Neural cell (in vitro differentiated cells): ENCODE measurements at regions not wholly inside any gene's neighbourhood (a gene's known extent, or its start where the extent isn't known, plus 50 kb on each side); places are given as distances from the start of the nearest gene placed in this dataset.
"Not testable (repeated sequence)": the region's sequence is repeated elsewhere in the genome, so short reads cannot be mapped to it uniquely, and the experiment has no call there.

Experiments
- H2AFZ ChIP-seq: fragments of 200-600, 300-800 bp; sonication (generic), shearing (Covaris generic); 2 replicates; pipeline ENCODE4 v1.6.0; 2014; ENCODE audit warnings: low read depth, mild to moderate bottlenecking, antibody characterized with exemption, low read length, moderate library complexity
- H3F3A ChIP-seq: fragments of 200-600 bp; shearing (Covaris generic); 2 replicates; pipeline ENCODE4 v1.6.1; 2016; ENCODE audit warnings: mild to moderate bottlenecking, moderate library complexity, mixed read lengths, antibody characterized with exemption, low read length; ENCODE audit not compliant: insufficient read depth, poor library complexity, severe bottlenecking
- H3K27ac ChIP-seq: fragments of 200-600, 300-800 bp; sonication (generic), shearing (Covaris generic); 2 replicates; pipeline ENCODE4 v1.5.1; 2014; ENCODE audit warnings: mild to moderate bottlenecking, low read length, moderate library complexity
- H3K27me3 ChIP-seq: fragments of 300-800, 200-600 bp; sonication (generic), shearing (Covaris generic); 2 replicates; pipeline ENCODE4 v1.6.0; 2014; ENCODE audit warnings: mild to moderate bottlenecking, low read depth, low read length, moderate library complexity; ENCODE audit not compliant: insufficient read depth
- H3K36me3 ChIP-seq: fragments of 300-800, 200-600 bp; sonication (generic), shearing (Covaris generic); 2 replicates; pipeline ENCODE4 v1.5.1; 2014; ENCODE audit warnings: mild to moderate bottlenecking, antibody characterized with exemption, low read length, moderate library complexity; ENCODE audit not compliant: insufficient read depth
- H3K4me2 ChIP-seq: fragments of 300-800, 200-600 bp; sonication (generic), shearing (Covaris generic); 2 replicates; pipeline ENCODE4 v1.6.0; 2014; ENCODE audit warnings: mild to moderate bottlenecking, low read length
- H3K4me3 ChIP-seq: fragments of 300-800, 200-600 bp; sonication (generic), shearing (Covaris generic); 2 replicates; pipeline ENCODE4 v1.5.1; 2014; ENCODE audit warnings: mild to moderate bottlenecking, low read length, moderate library complexity
- H3K79me2 ChIP-seq: fragments of 200-600 bp; shearing (Covaris generic); replicated peaks from 2 replicates; pipeline ENCODE4 v1.6.0; 2014; ENCODE audit warnings: mild to moderate bottlenecking, low read length, moderate library complexity; ENCODE audit not compliant: insufficient read depth
- H3K9ac ChIP-seq: fragments of 300-800, 200-600 bp; sonication (generic), shearing (Covaris generic); 2 replicates; pipeline ENCODE4 v1.6.1; 2016; ENCODE audit warnings: mild to moderate bottlenecking, low read length, mixed read lengths
- H3K9me2 ChIP-seq: fragments of 200-600 bp; shearing (Covaris generic); 2 replicates; pipeline ENCODE4 v1.6.1; 2016; ENCODE audit warnings: mild to moderate bottlenecking, low read length, mixed read lengths; ENCODE audit not compliant: insufficient read depth
- H3K9me3 ChIP-seq: fragments of 200-600, 300-800 bp; sonication (generic), shearing (Covaris generic); 2 replicates; pipeline ENCODE4 v1.6.1; 2016; ENCODE audit warnings: mild to moderate bottlenecking, mixed run types, low read length, moderate library complexity, mixed read lengths
- H4K20me1 ChIP-seq: fragments of 200-600 bp; shearing (Covaris generic); 2 replicates; pipeline ENCODE4 v1.6.1; 2016; ENCODE audit warnings: mild to moderate bottlenecking, mixed run types; ENCODE audit not compliant: insufficient read depth
- EP300 ChIP-seq: fragments of 450-650 bp; conservative IDR thresholded peaks from 2 replicates; pipeline ENCODE4 v1.6.1; 2014; ENCODE audit warnings: antibody characterized with exemption, mild to moderate bottlenecking, moderate library complexity; ENCODE audit not compliant: poor library complexity, severe bottlenecking
- EZH2 ChIP-seq: fragments of 200-600, 300-800 bp; shearing (Covaris generic), sonication (generic); IDR thresholded peaks from 2 replicates; pipeline ENCODE4 v1.6.1; 2014; ENCODE audit warnings: antibody characterized with exemption, low read length, borderline replicate concordance, mild to moderate bottlenecking; ENCODE audit not compliant: insufficient read depth, poor library complexity, severe bottlenecking
- MXI1 ChIP-seq: fragments of 450-650 bp; conservative IDR thresholded peaks from 2 replicates; pipeline ENCODE4 v1.6.1; 2014; ENCODE audit warnings: antibody characterized with exemption, mild to moderate bottlenecking; ENCODE audit not compliant: poor library complexity, severe bottlenecking
- POLR2AphosphoS5 ChIP-seq: IDR thresholded peaks from 2 replicates; pipeline ENCODE4 v1.6.1; 2012
- RAD21 ChIP-seq: fragments of 450-650 bp; conservative IDR thresholded peaks from 2 replicates; pipeline ENCODE4 v1.6.1; 2014; ENCODE audit warnings: antibody characterized with exemption, mild to moderate bottlenecking, moderate library complexity
- SMC3 ChIP-seq: fragments of 450-650 bp; conservative IDR thresholded peaks from 2 replicates; pipeline ENCODE4 v1.6.1; 2014; ENCODE audit warnings: antibody characterized with exemption, mild to moderate bottlenecking, moderate library complexity; ENCODE audit not compliant: poor library complexity
- TAF1 ChIP-seq: IDR thresholded peaks from 2 replicates; pipeline ENCODE4 v1.6.1; 2012; ENCODE audit warnings: low read depth
- TF ChIP-seq, protein P1 (sequence below): IDR thresholded peaks from 2 replicates; pipeline ENCODE4 v1.6.1; 2012; ENCODE audit warnings: borderline replicate concordance
- TF ChIP-seq, protein P2 (sequence below): fragments of 450-650 bp; IDR thresholded peaks from 2 replicates; pipeline ENCODE4 v1.5.1; 2014; ENCODE audit warnings: antibody characterized with exemption, mild to moderate bottlenecking, moderate library complexity; ENCODE audit not compliant: poor library complexity, severe bottlenecking

DNA sequence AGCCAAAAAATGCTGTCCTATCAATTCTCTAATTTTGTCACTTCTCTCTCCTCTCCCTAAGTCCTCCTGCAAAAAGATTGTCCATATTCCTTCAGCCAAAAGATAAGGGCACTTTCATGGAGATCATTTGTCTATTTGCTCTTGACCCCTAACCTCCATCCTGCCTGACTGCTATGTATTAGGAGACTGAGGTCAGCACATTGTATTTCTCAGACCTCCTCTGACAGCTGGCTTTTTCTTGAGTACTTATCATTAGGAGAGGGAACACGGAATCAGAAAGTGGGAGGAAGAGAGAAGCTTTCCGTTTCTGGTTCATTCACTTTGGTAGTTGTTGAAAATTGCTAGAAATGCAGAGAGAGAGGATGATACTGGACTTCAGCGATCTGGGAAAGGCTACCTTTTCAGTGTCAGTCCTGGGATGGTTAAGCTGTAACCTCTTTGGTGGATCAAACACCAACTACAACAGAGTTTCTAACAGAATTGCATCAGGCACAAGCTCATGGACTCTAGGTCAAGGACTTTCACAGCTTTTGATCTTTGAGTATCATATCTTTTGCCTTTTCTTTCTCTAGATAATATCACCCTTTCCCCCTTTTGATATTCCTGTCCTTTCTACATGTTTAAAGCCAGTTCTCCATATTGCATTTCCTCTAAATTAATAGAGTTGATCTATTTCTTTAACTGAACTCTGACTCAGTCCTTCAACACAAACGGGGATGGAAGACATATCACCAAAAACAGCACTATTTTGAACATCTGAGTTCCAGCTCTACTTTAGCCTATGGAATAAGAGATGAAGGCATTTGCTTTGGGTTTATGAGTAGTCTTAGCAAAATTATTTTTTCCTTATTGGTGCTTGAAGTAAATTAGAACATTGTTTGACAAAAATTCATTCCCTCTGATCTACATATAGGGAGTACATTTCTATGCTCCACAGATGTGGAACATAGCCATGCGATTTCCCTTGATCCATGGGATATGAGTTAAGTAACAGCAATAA is 63.3 kb upstream of the KYNU start:
- Histone ChIP-seq H3K27ac (no peak overlapping the region), H3K9me2 (no peaks in the 10 kb centered on the region), H3K36me3 (no peaks in the 10 kb centered on the region), H4K20me1 (no peaks in the 10 kb centered on the region), H3K4me2 (no peak overlapping the region), H3K27me3 (no peaks in the 10 kb centered on the region), H3K4me3 (no peak overlapping the region), H2AFZ (no peak overlapping the region), H3K9me3 (no peaks in the 10 kb centered on the region), H3K9ac (no peak overlapping the region), H3F3A (no peaks in the 10 kb centered on the region), H3K79me2 (no peaks in the 10 kb centered on the region)
- TF ChIP-seq POLR2AphosphoS5 (no peak), EP300 (no peak), TAF1 (no peak), MXI1 (no peak), EZH2 (no peak), RAD21 (no peak), SMC3 (no peak)
- TF ChIP-seq, protein P1, sequence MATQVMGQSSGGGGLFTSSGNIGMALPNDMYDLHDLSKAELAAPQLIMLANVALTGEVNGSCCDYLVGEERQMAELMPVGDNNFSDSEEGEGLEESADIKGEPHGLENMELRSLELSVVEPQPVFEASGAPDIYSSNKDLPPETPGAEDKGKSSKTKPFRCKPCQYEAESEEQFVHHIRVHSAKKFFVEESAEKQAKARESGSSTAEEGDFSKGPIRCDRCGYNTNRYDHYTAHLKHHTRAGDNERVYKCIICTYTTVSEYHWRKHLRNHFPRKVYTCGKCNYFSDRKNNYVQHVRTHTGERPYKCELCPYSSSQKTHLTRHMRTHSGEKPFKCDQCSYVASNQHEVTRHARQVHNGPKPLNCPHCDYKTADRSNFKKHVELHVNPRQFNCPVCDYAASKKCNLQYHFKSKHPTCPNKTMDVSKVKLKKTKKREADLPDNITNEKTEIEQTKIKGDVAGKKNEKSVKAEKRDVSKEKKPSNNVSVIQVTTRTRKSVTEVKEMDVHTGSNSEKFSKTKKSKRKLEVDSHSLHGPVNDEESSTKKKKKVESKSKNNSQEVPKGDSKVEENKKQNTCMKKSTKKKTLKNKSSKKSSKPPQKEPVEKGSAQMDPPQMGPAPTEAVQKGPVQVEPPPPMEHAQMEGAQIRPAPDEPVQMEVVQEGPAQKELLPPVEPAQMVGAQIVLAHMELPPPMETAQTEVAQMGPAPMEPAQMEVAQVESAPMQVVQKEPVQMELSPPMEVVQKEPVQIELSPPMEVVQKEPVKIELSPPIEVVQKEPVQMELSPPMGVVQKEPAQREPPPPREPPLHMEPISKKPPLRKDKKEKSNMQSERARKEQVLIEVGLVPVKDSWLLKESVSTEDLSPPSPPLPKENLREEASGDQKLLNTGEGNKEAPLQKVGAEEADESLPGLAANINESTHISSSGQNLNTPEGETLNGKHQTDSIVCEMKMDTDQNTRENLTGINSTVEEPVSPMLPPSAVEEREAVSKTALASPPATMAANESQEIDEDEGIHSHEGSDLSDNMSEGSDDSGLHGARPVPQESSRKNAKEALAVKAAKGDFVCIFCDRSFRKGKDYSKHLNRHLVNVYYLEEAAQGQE: no peak
- TF ChIP-seq, protein P2, sequence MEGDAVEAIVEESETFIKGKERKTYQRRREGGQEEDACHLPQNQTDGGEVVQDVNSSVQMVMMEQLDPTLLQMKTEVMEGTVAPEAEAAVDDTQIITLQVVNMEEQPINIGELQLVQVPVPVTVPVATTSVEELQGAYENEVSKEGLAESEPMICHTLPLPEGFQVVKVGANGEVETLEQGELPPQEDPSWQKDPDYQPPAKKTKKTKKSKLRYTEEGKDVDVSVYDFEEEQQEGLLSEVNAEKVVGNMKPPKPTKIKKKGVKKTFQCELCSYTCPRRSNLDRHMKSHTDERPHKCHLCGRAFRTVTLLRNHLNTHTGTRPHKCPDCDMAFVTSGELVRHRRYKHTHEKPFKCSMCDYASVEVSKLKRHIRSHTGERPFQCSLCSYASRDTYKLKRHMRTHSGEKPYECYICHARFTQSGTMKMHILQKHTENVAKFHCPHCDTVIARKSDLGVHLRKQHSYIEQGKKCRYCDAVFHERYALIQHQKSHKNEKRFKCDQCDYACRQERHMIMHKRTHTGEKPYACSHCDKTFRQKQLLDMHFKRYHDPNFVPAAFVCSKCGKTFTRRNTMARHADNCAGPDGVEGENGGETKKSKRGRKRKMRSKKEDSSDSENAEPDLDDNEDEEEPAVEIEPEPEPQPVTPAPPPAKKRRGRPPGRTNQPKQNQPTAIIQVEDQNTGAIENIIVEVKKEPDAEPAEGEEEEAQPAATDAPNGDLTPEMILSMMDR: no peak

DNA sequence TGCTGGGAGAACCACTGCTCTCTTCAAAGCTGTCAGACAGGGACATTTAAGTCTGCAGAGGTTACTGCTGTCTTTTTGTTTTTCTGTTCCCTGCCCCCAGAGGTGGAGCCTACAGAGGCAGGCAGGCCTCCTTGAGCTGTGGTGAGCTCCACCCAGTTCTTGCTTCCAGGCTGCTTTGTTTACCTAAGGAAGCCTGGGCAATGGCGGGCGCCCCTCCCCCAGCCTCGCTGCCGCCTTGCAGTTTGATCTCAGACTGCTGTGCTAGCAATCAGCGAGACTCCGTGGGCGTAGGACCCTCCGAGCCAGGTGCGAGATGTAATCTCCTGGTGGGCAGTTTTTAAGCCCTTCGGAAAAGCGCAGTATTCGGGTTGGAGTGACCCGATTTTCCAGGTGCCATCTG is 65.8 kb upstream of the KYNU start:
- not testable (repeated sequence) for H3K79me2 ChIP-seq, H3K4me3 ChIP-seq, H3K9me3 ChIP-seq, H4K20me1 ChIP-seq, H3F3A ChIP-seq, H2AFZ ChIP-seq, H3K36me3 ChIP-seq, H3K27ac ChIP-seq, H3K4me2 ChIP-seq, H3K9me2 ChIP-seq, H3K9ac ChIP-seq, H3K27me3 ChIP-seq
